ENCODE measurements at regions not wholly inside any gene's neighbourhood (a gene's known extent, or its start where the extent isn't known, plus 50 kb on each side); places are given as distances from the start of the nearest gene placed in this dataset.

GRCh38 chr16:25419681-25420080, 162.0 kb upstream of the ZKSCAN2 start:
- TF ChIP-seq CTCF (IDR thresholded peaks at IDR 0.05; ENCODE audit: low read length) (no peak), EZH2 (IDR thresholded peaks at IDR 0.05; ENCODE audit: borderline replicate concordance, low read length) (no peak)
